Ovary (tissue), 7 donors: ENCODE measurements at regions not wholly inside any gene's neighbourhood (a gene's known extent, or its start where the extent isn't known, plus 50 kb on each side); places are given as distances from the start of the nearest gene placed in this dataset.

Experiments used
- DNase-seq, 5 donors: peaks; one replicate each; pipeline ENCODE4 v3.0.0-alpha.2; 2019 to 2020
- H3K27ac ChIP-seq, 2 donors: fragments of 200-600 bp; one replicate each; pipeline versions ENCODE4 v1.5.1 to v1.8.0; 2019 to 2022
- H3K27me3 ChIP-seq: fragments of 200-600 bp; one replicate; pipeline ENCODE4 v1.8.0; 2022
- H3K36me3 ChIP-seq: fragments of 200-600 bp; sonication (generic); one replicate; pipeline ENCODE4 v1.5.1; 2019
- H3K4me1 ChIP-seq: one replicate; pipeline ENCODE4 v1.8.1; 2013; ENCODE audit warnings: mild to moderate bottlenecking, moderate library complexity; ENCODE audit not compliant: insufficient read depth
- H3K4me3 ChIP-seq: fragments of 200-600 bp; sonication (generic); one replicate; pipeline ENCODE4 v1.5.1; 2017
- H3K9me3 ChIP-seq, 2 donors: fragments of 200-600 bp in 1 of 2; sonication (generic) in 1 of 2; one replicate each; pipeline versions ENCODE4 v1.5.1 to v1.8.1; 2013 to 2019; ENCODE audit warnings: mild to moderate bottlenecking in 1 of 2, moderate library complexity in 1 of 2
- CTCF ChIP-seq, 3 donors: fragments of 450-650 bp in 2 of 3; fragments of 200-600 bp in 1 of 3; IDR thresholded peaks; one replicate each; pipeline versions ENCODE4 v1.5.1 to v1.8.0; 2016 to 2022; ENCODE audit warnings: antibody characterized with exemption in 3 of 3, mild to moderate bottlenecking in 1 of 3
- EP300 ChIP-seq: sonication (generic); formaldehyde crosslinking; IDR thresholded peaks from one replicate; pipeline ENCODE4 v1.6.1; 2017; ENCODE audit warnings: antibody characterized with exemption
- POLR2A ChIP-seq: fragments of 450-650 bp; IDR thresholded peaks from one replicate; pipeline ENCODE4 v1.6.1; 2017; ENCODE audit warnings: antibody characterized with exemption, mild to moderate bottlenecking, moderate library complexity
- WGBS, 3 donors: extraction: QIAGEN DNeasy Blood & Tissue Kit in 1 of 3; methylation state at CpG; one replicate each; pipeline versions ENCODE4 v1.1.5 to v1.1.7; 2013 to 2017; 5-methylcytosine and 5-hydroxymethylcytosine counted together
- intact Hi-C, 4 donors: fragments of 100-400 bp; cut with DNase I; formaldehyde crosslinking; loops; one replicate each; pipeline versions ENCODE4 v1.11.0 to v1.15.1; 2022 to 2023
- donor health status: DM: no; HTN: no; CAD: no; lungs with moderate emphysema.
- donor health status: DM: no; HTN: no; CAD: no.
- donor health status: Bipolar disorder and iron deficiency.
- donor health status: DM: no; HTN: no; CAD: no.
- donor health status: DM: yes; HTN: yes; CAD: no.

- TF ChIP-seq EP300 (no peak), CTCF (IDR thresholded peaks at IDR 0.05) (no peak), POLR2A (no peak)
- H3K27ac ChIP-seq: no peak overlapping the region
- H3K36me3 ChIP-seq: no peaks in the 10 kb centered on the region
- 5 to 24% (median 5%) methylated on average over 3 of the region's 3 CpGs for WGBS, 3 donors
- H3K4me3 ChIP-seq: no peak overlapping the region
- no peaks in the 10 kb centered on the region for H3K9me3 ChIP-seq
- DNase-seq: no peak
- intact Hi-C loops: no loop called here
- no peaks in the 10 kb centered on the region for H3K27me3 ChIP-seq
- no peaks in the 10 kb centered on the region for H3K4me1 ChIP-seq
Observed at GRCh38 chr13:82802528-82802927, 1079.7 kb downstream of the SLITRK1 start.

GRCh38 chr13:82800391-82800790 is 1081.9 kb downstream of the SLITRK1 start:
- H3K4me3 ChIP-seq: no peak overlapping the region
- 66 to 74% (median 67%) methylated on average over 2 of the region's 2 CpGs for WGBS, 3 donors
- intact Hi-C loops: no loop called here

GRCh38 chr13:82797876-82798275 is 1084.4 kb downstream of the SLITRK1 start:
- WGBS, 3 donors: 54 to 74% (median 66%) methylated on average over 1 of the region's 1 CpG
- no peak for TF ChIP-seq EP300
- no peak for TF ChIP-seq CTCF (IDR thresholded peaks at IDR 0.05)
- TF ChIP-seq POLR2A: no peak

More at GRCh38 chr13:82800391-82800790, 1081.9 kb downstream of the SLITRK1 start:
- Histone ChIP-seq H3K27ac (no peak overlapping the region), H3K4me1 (no peaks in the 10 kb centered on the region), H3K9me3 (no peaks in the 10 kb centered on the region), H3K36me3 (no peaks in the 10 kb centered on the region), H3K27me3 (no peaks in the 10 kb centered on the region)
- TF ChIP-seq POLR2A (no peak), EP300 (no peak), CTCF (IDR thresholded peaks at IDR 0.05) (no peak)
- no peak for DNase-seq

GRCh38 chr13:82791035-82791434 is 1091.2 kb downstream of the SLITRK1 start:
- intact Hi-C loops: no loop called here
- WGBS, 3 donors: 29 to 41% (median 37%) methylated on average over 4 of the region's 4 CpGs
- DNase-seq: no peak
- H3K27ac ChIP-seq: no peak overlapping the region
- H3K9me3 ChIP-seq: no peaks in the 10 kb centered on the region
- H3K4me1 ChIP-seq: no peaks in the 10 kb centered on the region
- no peaks in the 10 kb centered on the region for H3K27me3 ChIP-seq
- H3K36me3 ChIP-seq: no peaks in the 10 kb centered on the region
- TF ChIP-seq POLR2A (no peak), EP300 (no peak), CTCF (IDR thresholded peaks at IDR 0.05) (no peak)
- H3K4me3 ChIP-seq: no peak overlapping the region

More at GRCh38 chr13:82797876-82798275, 1084.4 kb downstream of the SLITRK1 start:
- Histone ChIP-seq H3K4me1 (no peaks in the 10 kb centered on the region), H3K36me3 (no peaks in the 10 kb centered on the region), H3K27me3 (no peaks in the 10 kb centered on the region), H3K27ac (no peak overlapping the region), H3K9me3 (no peaks in the 10 kb centered on the region), H3K4me3 (no peak overlapping the region)
- intact Hi-C loops: no loop called here
- no peak for DNase-seq

GRCh38 chr13:82772816-82773215 is 1109.5 kb downstream of the SLITRK1 start:
- intact Hi-C loops: no loop called here
- DNase-seq: no peak
- TF ChIP-seq EP300 (no peak), POLR2A (no peak), CTCF (IDR thresholded peaks at IDR 0.05) (no peak)
- no peaks in the 10 kb centered on the region for H3K4me1 ChIP-seq
- WGBS, 3 donors: 13 to 20% (median 13%) methylated on average over 3 of the region's 3 CpGs
- H3K9me3 ChIP-seq: no peaks in the 10 kb centered on the region
- no peaks in the 10 kb centered on the region for H3K36me3 ChIP-seq
- H3K27me3 ChIP-seq: no peaks in the 10 kb centered on the region
- no peak overlapping the region for H3K4me3 ChIP-seq
- no peak overlapping the region for H3K27ac ChIP-seq
